Glomerular endothelial cell (primary cell): ENCODE measurements at regions not wholly inside any gene's neighbourhood (a gene's known extent, or its start where the extent isn't known, plus 50 kb on each side); places are given as distances from the start of the nearest gene placed in this dataset.

Source experiments
- DNase-seq: peaks from one replicate; pipeline ENCODE4 v3.0.0-alpha.2; 2011; ENCODE audit warnings: low read depth, low spot score; ENCODE audit errors: extremely low read depth

GRCh38 chr6:118761645-118762044 lies 110.3 kb upstream of the CEP85L start:
- no peak for DNase-seq

- DNase-seq = no peak
Observed at GRCh38 chr6:118758946-118759345, 107.6 kb upstream of the CEP85L start.

GRCh38 chr6:118755941-118756646 lies 104.7 kb upstream of the CEP85L start:
- no peak for DNase-seq

GRCh38 chr6:118752803-118753202 lies 101.4 kb upstream of the CEP85L start:
- DNase-seq = no peak

- no peak for DNase-seq
Observed at GRCh38 chr6:118751072-118751471, 99.7 kb upstream of the CEP85L start.

GRCh38 chr6:118750143-118750542 lies 98.8 kb upstream of the CEP85L start:
- DNase-seq = no peak

GRCh38 chr6:118748311-118749062 lies 97.1 kb upstream of the CEP85L start:
- DNase-seq = no peak

GRCh38 chr6:118746825-118747174 lies 95.4 kb upstream of the CEP85L start:
- DNase-seq = no peak

- no peak for DNase-seq
Observed at GRCh38 chr6:118746145-118746824, 94.9 kb upstream of the CEP85L start.

- DNase-seq = no peak
Observed at GRCh38 chr6:118745156-118745555, 93.8 kb upstream of the CEP85L start.

GRCh38 chr6:118744261-118744941 lies 93.0 kb upstream of the CEP85L start:
- no peak for DNase-seq

GRCh38 chr6:118743746-118744145 lies 92.4 kb upstream of the CEP85L start:
- DNase-seq = no peak

- no peak for DNase-seq
Observed at GRCh38 chr6:118740372-118740771, 89.0 kb upstream of the CEP85L start.

GRCh38 chr6:118739696-118740353 lies 88.4 kb upstream of the CEP85L start:
- no peak for DNase-seq

GRCh38 chr6:118736440-118736839 lies 85.0 kb upstream of the CEP85L start:
- no peak for DNase-seq

GRCh38 chr6:118735320-118735719 lies 83.9 kb upstream of the CEP85L start:
- no peak for DNase-seq

GRCh38 chr6:118725944-118726343 lies 74.6 kb upstream of the CEP85L start:
- DNase-seq = no peak

GRCh38 chr6:118724211-118724610 lies 72.8 kb upstream of the CEP85L start:
- DNase-seq = no peak

GRCh38 chr6:118722829-118723813 lies 71.7 kb upstream of the CEP85L start:
- DNase-seq = no peak

- no peak for DNase-seq
Observed at GRCh38 chr6:118720125-118720473, 68.7 kb upstream of the CEP85L start.
